ENCODE measurements at regions not wholly inside any gene's neighbourhood (a gene's known extent, or its start where the extent isn't known, plus 50 kb on each side); places are given as distances from the start of the nearest gene placed in this dataset.

- H3K36me3 Mint-ChIP-seq: no peaks in the 10 kb centered on the region
- peaks cover 7% of the 10 kb centered on the region for H3K27me3 Mint-ChIP-seq
- no peak overlapping the region for H3K4me3 Mint-ChIP-seq
- no peaks in the 10 kb centered on the region for H3K4me1 Mint-ChIP-seq (ENCODE audit: unreplicated experiment)
- no peaks in the 10 kb centered on the region for H3K9me3 Mint-ChIP-seq
- no peak overlapping the region for H3K27ac Mint-ChIP-seq
- no peak for TF ChIP-seq CTCF (conservative IDR thresholded peaks at IDR 0.05)
- DNase-seq (ENCODE audit: extremely low spot score, unreplicated experiment): no peak
These were observed 706.5 kb upstream of the UBE2E2 start for GRCh38 chr3:22496641-22497040.

- Mint-ChIP-seq H3K4me3 (no peak overlapping the region), H3K4me1 (ENCODE audit: unreplicated experiment) (no peaks in the 10 kb centered on the region), H3K27ac (no peak overlapping the region), H3K36me3 (no peaks in the 10 kb centered on the region), H3K9me3 (no peaks in the 10 kb centered on the region), H3K27me3 (peaks cover 6% of the 10 kb centered on the region)
- DNase-seq (ENCODE audit: extremely low spot score, unreplicated experiment): no peak
- no peak for TF ChIP-seq CTCF (conservative IDR thresholded peaks at IDR 0.05)
These were observed 696.3 kb upstream of the UBE2E2 start for GRCh38 chr3:22506871-22507270.

GRCh38 chr3:22507709-22508108, 695.4 kb upstream of the UBE2E2 start:
- DNase-seq (ENCODE audit: extremely low spot score, unreplicated experiment): no peak
- Mint-ChIP-seq H3K4me1 (ENCODE audit: unreplicated experiment) (no peaks in the 10 kb centered on the region), H3K27ac (no peak overlapping the region), H3K9me3 (no peaks in the 10 kb centered on the region), H3K27me3 (peaks cover 6% of the 10 kb centered on the region), H3K4me3 (no peak overlapping the region), H3K36me3 (no peaks in the 10 kb centered on the region)
- TF ChIP-seq CTCF (conservative IDR thresholded peaks at IDR 0.05): no peak

GRCh38 chr3:22523925-22524324, 679.2 kb upstream of the UBE2E2 start:
- H3K4me3 Mint-ChIP-seq: no peak overlapping the region
- no peak for DNase-seq (ENCODE audit: extremely low spot score, unreplicated experiment)
- TF ChIP-seq CTCF (conservative IDR thresholded peaks at IDR 0.05): no peak
- H3K9me3 Mint-ChIP-seq: no peaks in the 10 kb centered on the region
- H3K27me3 Mint-ChIP-seq: no peaks in the 10 kb centered on the region
- H3K36me3 Mint-ChIP-seq: no peaks in the 10 kb centered on the region
- H3K4me1 Mint-ChIP-seq (ENCODE audit: unreplicated experiment): peaks cover 5% of the 10 kb centered on the region
- no peak overlapping the region for H3K27ac Mint-ChIP-seq

GRCh38 chr3:22526266-22526837, 676.8 kb upstream of the UBE2E2 start:
- DNase-seq (ENCODE audit: extremely low spot score, unreplicated experiment): no peak

More at GRCh38 chr3:22526266-22526837, 676.8 kb upstream of the UBE2E2 start:
- H3K27me3 Mint-ChIP-seq: no peaks in the 10 kb centered on the region
- no peak overlapping the region for H3K27ac Mint-ChIP-seq
- no peaks in the 10 kb centered on the region for H3K9me3 Mint-ChIP-seq
- no peaks in the 10 kb centered on the region for H3K36me3 Mint-ChIP-seq
- no peak overlapping the region for H3K4me3 Mint-ChIP-seq
- H3K4me1 Mint-ChIP-seq (ENCODE audit: unreplicated experiment): peaks cover 5% of the 10 kb centered on the region
- TF ChIP-seq CTCF (conservative IDR thresholded peaks at IDR 0.05): no peak
